Keratinocyte (primary cell): ENCODE measurements at regions not wholly inside any gene's neighbourhood (a gene's known extent, or its start where the extent isn't known, plus 50 kb on each side); places are given as distances from the start of the nearest gene placed in this dataset.

Experiments
- DNase-seq: peaks from one replicate; pipeline ENCODE4 v3.0.0-alpha.2; 2011; ENCODE audit warnings: low read depth, missing footprints, low spot score
- FAIRE-seq: peaks from 2 replicates; lab custom pipeline; 2011; peaks lifted over from hg19 to GRCh38; lab: Jason Lieb, UNC
- H2AFZ ChIP-seq: 2 replicates; pipeline ENCODE4 v1.6.0; 2012; ENCODE audit warnings: low read length, control low read depth, inconsistent platforms; ENCODE audit not compliant: control insufficient read depth
- H3K27ac ChIP-seq: 2 replicates; pipeline ENCODE4 v1.5.1; 2011; ENCODE audit warnings: low read length; ENCODE audit not compliant: control insufficient read depth, insufficient read depth
- H3K27me3 ChIP-seq: 3 replicates; pipeline ENCODE4 v1.6.0; 2011; ENCODE audit warnings: low read length; ENCODE audit not compliant: control insufficient read depth, insufficient read depth; ENCODE audit errors: extremely low read depth
- H3K36me3 ChIP-seq, 2 experiments: 2 replicates in 1 of 2; 3 replicates in 1 of 2; pipeline ENCODE4 v1.5.1; 2011; ENCODE audit warnings: low read length in 2 of 2, mild to moderate bottlenecking in 1 of 2; ENCODE audit not compliant: control insufficient read depth in 2 of 2, insufficient read depth in 2 of 2; ENCODE audit errors: extremely low read depth in 1 of 2
- H3K4me1 ChIP-seq: 3 replicates; pipeline ENCODE4 v1.5.1; 2011; ENCODE audit warnings: low read length; ENCODE audit not compliant: control insufficient read depth, insufficient read depth; ENCODE audit errors: extremely low read depth
- H3K4me2 ChIP-seq: 3 replicates; pipeline ENCODE4 v1.6.0; 2011; ENCODE audit warnings: low read depth, low read length; ENCODE audit not compliant: control insufficient read depth, insufficient read depth; ENCODE audit errors: extremely low read depth
- H3K4me3 ChIP-seq, 3 experiments: fragments of 200-600 bp in 1 of 3; sonication (generic) in 1 of 3; 2 replicates in 2 of 3; 3 replicates in 1 of 3; pipeline ENCODE4 v1.5.1; 2011 to 2016; ENCODE audit warnings: low read length in 3 of 3, mild to moderate bottlenecking in 3 of 3, control low read depth in 2 of 3, inconsistent platforms in 1 of 3, low read depth in 1 of 3, mixed read lengths in 1 of 3, mixed run types in 1 of 3, moderate library complexity in 1 of 3; ENCODE audit not compliant: control insufficient read depth in 2 of 3, insufficient read depth in 2 of 3; ENCODE audit errors: extremely low read depth in 1 of 3
- H3K79me2 ChIP-seq: 2 replicates; pipeline ENCODE4 v1.6.0; 2012; ENCODE audit warnings: low read length; ENCODE audit not compliant: control insufficient read depth, insufficient read depth
- H3K9ac ChIP-seq: 3 replicates; pipeline ENCODE4 v1.6.0; 2011; ENCODE audit warnings: low read length; ENCODE audit not compliant: control insufficient read depth, insufficient read depth; ENCODE audit errors: extremely low read depth
- H3K9me1 ChIP-seq: 3 replicates; pipeline ENCODE4 v1.6.0; 2011; ENCODE audit warnings: low read length; ENCODE audit not compliant: control insufficient read depth, insufficient read depth; ENCODE audit errors: extremely low read depth
- H3K9me3 ChIP-seq: 2 replicates; pipeline ENCODE4 v1.5.1; 2012; ENCODE audit warnings: low read depth, low read length; ENCODE audit not compliant: control insufficient read depth
- H4K20me1 ChIP-seq: 3 replicates; pipeline ENCODE4 v1.6.0; 2011; ENCODE audit warnings: low read length; ENCODE audit not compliant: control insufficient read depth, insufficient read depth; ENCODE audit errors: extremely low read depth
- EZH2 ChIP-seq: IDR thresholded peaks from one replicate; pipeline ENCODE4 v1.6.1; 2012; ENCODE audit warnings: inconsistent platforms, mild to moderate bottlenecking, low read length, moderate library complexity
- dilution Hi-C: fragments of 300-500 bp; cut with MboI; formaldehyde crosslinking; loops from one replicate; pipeline ENCODE4 v1.7.0; 2020; ENCODE audit warnings: low sequenced_read_pairs; ENCODE audit not compliant: extremely low pct_ligation_motif_present
- TF ChIP-seq, protein P1 (sequence below), 3 experiments: IDR thresholded peaks in 1 of 3; conservative IDR thresholded peaks in 1 of 3; optimal IDR thresholded peaks in 1 of 3; 2 replicates in 2 of 3; 3 replicates in 1 of 3; pipeline versions ENCODE3 to v1.5.1; 2011; ENCODE audit warnings: low read length in 3 of 3, mild to moderate bottlenecking in 3 of 3, moderate library complexity in 2 of 3, control low read depth in 1 of 3, inconsistent platforms in 1 of 3; ENCODE audit not compliant: insufficient read depth in 2 of 3; ENCODE audit errors: extremely low read depth in 1 of 3

DNA sequence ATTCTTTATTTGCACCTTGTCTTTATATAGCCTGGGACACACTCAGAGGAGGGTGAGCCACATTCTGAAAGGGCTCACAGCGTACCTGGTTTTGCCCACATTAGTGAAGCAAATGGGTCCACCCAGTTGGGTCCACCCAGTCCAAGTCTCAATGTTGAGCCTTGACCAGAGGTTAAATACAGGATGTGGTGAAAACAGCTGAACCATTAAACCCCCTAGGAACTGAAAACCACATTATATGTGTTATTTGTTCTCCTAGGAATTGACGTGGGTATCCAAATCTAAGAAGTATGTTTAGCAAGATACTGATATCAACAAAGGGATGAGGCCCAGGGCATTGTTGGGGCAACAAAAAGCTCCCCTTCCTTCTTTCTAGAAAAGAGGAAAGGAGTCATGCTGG lies 83.8 kb downstream of the SETD4 start:
- Histone ChIP-seq H3K79me2 (no peaks in the 10 kb centered on the region), H3K27ac (no peak overlapping the region), H3K4me3 (no peak overlapping the region), H4K20me1 (no peaks in the 10 kb centered on the region), H3K4me1 (no peaks in the 10 kb centered on the region), H3K27me3 (peaks cover 6% of the 10 kb centered on the region), H2AFZ (no peak overlapping the region), H3K9me3 (no peaks in the 10 kb centered on the region), H3K9ac (no peak overlapping the region), H3K9me1 (no peaks in the 10 kb centered on the region), H3K36me3 (no peaks in the 10 kb centered on the region), H3K4me2 (no peak overlapping the region)
- dilution Hi-C loops, result no loop called here
- TF ChIP-seq, protein P1, sequence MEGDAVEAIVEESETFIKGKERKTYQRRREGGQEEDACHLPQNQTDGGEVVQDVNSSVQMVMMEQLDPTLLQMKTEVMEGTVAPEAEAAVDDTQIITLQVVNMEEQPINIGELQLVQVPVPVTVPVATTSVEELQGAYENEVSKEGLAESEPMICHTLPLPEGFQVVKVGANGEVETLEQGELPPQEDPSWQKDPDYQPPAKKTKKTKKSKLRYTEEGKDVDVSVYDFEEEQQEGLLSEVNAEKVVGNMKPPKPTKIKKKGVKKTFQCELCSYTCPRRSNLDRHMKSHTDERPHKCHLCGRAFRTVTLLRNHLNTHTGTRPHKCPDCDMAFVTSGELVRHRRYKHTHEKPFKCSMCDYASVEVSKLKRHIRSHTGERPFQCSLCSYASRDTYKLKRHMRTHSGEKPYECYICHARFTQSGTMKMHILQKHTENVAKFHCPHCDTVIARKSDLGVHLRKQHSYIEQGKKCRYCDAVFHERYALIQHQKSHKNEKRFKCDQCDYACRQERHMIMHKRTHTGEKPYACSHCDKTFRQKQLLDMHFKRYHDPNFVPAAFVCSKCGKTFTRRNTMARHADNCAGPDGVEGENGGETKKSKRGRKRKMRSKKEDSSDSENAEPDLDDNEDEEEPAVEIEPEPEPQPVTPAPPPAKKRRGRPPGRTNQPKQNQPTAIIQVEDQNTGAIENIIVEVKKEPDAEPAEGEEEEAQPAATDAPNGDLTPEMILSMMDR (optimal IDR thresholded peaks at IDR 0.05 in 1 of 3, IDR thresholded peaks at IDR 0.05 in 1 of 3, conservative IDR thresholded peaks at IDR 0.05 in 1 of 3; ENCODE audit: extremely low read depth in 1 of 3, insufficient read depth in 2 of 3, low read length in 3 of 3), result no peak
- TF ChIP-seq EZH2, result no peak
- FAIRE-seq (no peak), DNase-seq (no peak)

DNA sequence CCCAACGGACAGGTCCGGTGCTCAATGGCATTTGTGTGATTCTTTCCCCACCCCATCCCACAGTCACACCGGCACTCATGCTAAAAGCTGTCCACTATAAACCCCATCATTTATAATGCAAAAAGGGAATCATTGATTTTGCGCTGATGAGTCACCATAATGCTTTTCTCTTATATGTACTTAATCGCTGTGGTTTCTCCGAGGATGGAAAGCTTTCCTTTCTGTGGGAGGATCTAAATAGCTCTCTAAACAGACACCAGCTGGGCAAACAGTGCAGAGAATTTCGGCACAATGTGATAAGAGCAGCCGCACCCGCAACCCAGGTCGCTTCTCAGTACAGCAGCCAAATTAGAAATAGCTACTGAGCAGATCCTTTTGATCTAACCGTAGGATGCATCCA lies 85.6 kb downstream of the SETD4 start:
- Histone ChIP-seq H3K79me2 (no peaks in the 10 kb centered on the region), H4K20me1 (no peaks in the 10 kb centered on the region), H3K4me3 (no peak overlapping the region), H3K27ac (no peak overlapping the region), H3K36me3 (no peaks in the 10 kb centered on the region), H3K4me1 (no peaks in the 10 kb centered on the region), H2AFZ (no peak overlapping the region), H3K9ac (no peak overlapping the region), H3K27me3 (peaks cover 3% of the 10 kb centered on the region), H3K4me2 (no peak overlapping the region), H3K9me3 (no peaks in the 10 kb centered on the region), H3K9me1 (no peaks in the 10 kb centered on the region)
- no peak for DNase-seq
- no peak for FAIRE-seq
- TF ChIP-seq, protein P1 (optimal IDR thresholded peaks at IDR 0.05 in 1 of 3, IDR thresholded peaks at IDR 0.05 in 1 of 3, conservative IDR thresholded peaks at IDR 0.05 in 1 of 3; ENCODE audit: extremely low read depth in 1 of 3, insufficient read depth in 2 of 3, low read length in 3 of 3), result no peak
- no peak for TF ChIP-seq EZH2
- dilution Hi-C loops, result no loop called here
